HCT116 (cell line): ENCODE measurements at regions not wholly inside any gene's neighbourhood (a gene's known extent, or its start where the extent isn't known, plus 50 kb on each side); places are given as distances from the start of the nearest gene placed in this dataset.

Experiments
- ATAC-seq: fragments of 200-7000 bp; cut with Tn5 transposase; 2 replicates; pipeline ENCODE4 v1.9.1; 2020; ENCODE audit warnings: mild to moderate bottlenecking, moderate library complexity
- BruUV-seq: library from RNA; stranded (reverse); fragments of 400-500 nt; replicated peaks from 2 replicates; lab custom pipeline; 2021; lab: Mats Ljungman, UMichigan
- CTCF ChIA-PET: fragments of 300-600 bp; sonication (Branson Sonifier 250); formaldehyde crosslinking; loops from one replicate; lab custom pipeline; 2021; ENCODE audit warnings: antibody characterized with exemption; lab: Charles Lee
- POLR2A ChIA-PET: fragments of 300-600, 350-600 bp; sonication (Branson Sonifier 250); formaldehyde crosslinking; loops from one replicate; lab custom pipeline; 2021; ENCODE audit warnings: antibody characterized with exemption; lab: Charles Lee
- RAD21 ChIA-PET, 2 experiments: fragments of 300-600 bp; sonication (Branson Sonifier 250); formaldehyde crosslinking; loops; one replicate each; lab custom pipeline; 2023; ENCODE audit warnings: low total read pairs in 2 of 2; ENCODE audit not compliant: uncharacterized antibody in 2 of 2, unreplicated experiment in 2 of 2, low non-redundant PET in 1 of 2; lab: Charles Lee
- DNase-seq: peaks from one replicate; pipeline ENCODE4 v3.0.0-alpha.2; 2010; ENCODE audit warnings: low read depth, low spot score
- H2AFZ ChIP-seq: fragments of 200-600 bp; shearing (Covaris generic), sonication (generic); 2 replicates; pipeline ENCODE4 v1.6.1; 2017; ENCODE audit warnings: low read depth, mixed run types, mixed read lengths, antibody characterized with exemption, low read length; ENCODE audit not compliant: poor library complexity, severe bottlenecking
- H3K27ac ChIP-seq: 2 replicates; pipeline ENCODE4 v1.5.1; 2012; ENCODE audit warnings: low read depth, low read length
- H3K27me3 ChIP-seq: fragments of 200-600 bp; sonication (generic); 2 replicates; pipeline ENCODE4 v1.6.1; 2016; ENCODE audit warnings: mixed run types, low read length, mixed read lengths; ENCODE audit not compliant: insufficient read depth
- H3K36me3 ChIP-seq, 2 experiments: fragments of 200-500 bp in 1 of 2; fragments of 200-600 bp in 1 of 2; sonication (Bioruptor generic) in 1 of 2; sonication (generic) in 1 of 2; 2 replicates each; pipeline versions ENCODE4 v1.5.1 to v1.6.1; 2014 to 2016; ENCODE audit warnings: low read length in 2 of 2, inconsistent platforms in 1 of 2, mixed read lengths in 1 of 2, mixed run types in 1 of 2; ENCODE audit not compliant: insufficient read depth in 2 of 2, control insufficient read depth in 1 of 2
- H3K4me1 ChIP-seq, 2 experiments: fragments of 200-600 bp in 1 of 2; sonication (generic) in 1 of 2; 2 replicates each; pipeline versions ENCODE4 v1.5.1 to v1.6.1; 2012 to 2017; ENCODE audit warnings: low read length in 2 of 2, inconsistent platforms in 1 of 2, mild to moderate bottlenecking in 1 of 2, mixed read lengths in 1 of 2, mixed run types in 1 of 2, moderate library complexity in 1 of 2; ENCODE audit not compliant: insufficient read depth in 2 of 2, control insufficient read depth in 1 of 2
- H3K4me2 ChIP-seq: fragments of 200-600 bp; sonication (generic); 2 replicates; pipeline ENCODE4 v1.6.1; 2017; ENCODE audit warnings: mixed run types, low read length, mixed read lengths
- H3K4me3 ChIP-seq, 2 experiments: fragments of 200-600 bp in 1 of 2; sonication (generic) in 1 of 2; replicated peaks in 1 of 2; 2 replicates each; pipeline ENCODE4 v1.5.1; 2011 to 2016; ENCODE audit warnings: low read length in 2 of 2, control low read depth in 1 of 2, low read depth in 1 of 2, mild to moderate bottlenecking in 1 of 2, mixed read lengths in 1 of 2, mixed run types in 1 of 2
- H3K79me2 ChIP-seq: fragments of 200-600 bp; sonication (generic); 2 replicates; pipeline ENCODE4 v1.6.1; 2017; ENCODE audit warnings: mild to moderate bottlenecking, mixed run types, low read length, moderate library complexity, mixed read lengths; ENCODE audit not compliant: insufficient read depth
- H3K9ac ChIP-seq: fragments of 200-600 bp; sonication (generic); 2 replicates; pipeline ENCODE4 v1.6.1; 2016; ENCODE audit warnings: low read length, mixed read lengths
- H3K9me2 ChIP-seq: fragments of 200-600 bp; sonication (generic), shearing (Covaris generic); 2 replicates; pipeline ENCODE4 v1.6.1; 2017; ENCODE audit warnings: mixed run types, mild to moderate bottlenecking, moderate library complexity; ENCODE audit not compliant: insufficient read depth
- H3K9me3 ChIP-seq, 2 experiments: fragments of 200-500 bp in 1 of 2; fragments of 200-600 bp in 1 of 2; sonication (Bioruptor generic) in 1 of 2; sonication (generic) in 1 of 2; 2 replicates each; pipeline ENCODE4 v1.6.1; 2014 to 2017; ENCODE audit warnings: low read length in 2 of 2, mixed read lengths in 2 of 2, inconsistent platforms in 1 of 2, low read depth in 1 of 2, mild to moderate bottlenecking in 1 of 2, mixed run types in 1 of 2, moderate library complexity in 1 of 2; ENCODE audit not compliant: control insufficient read depth in 1 of 2, insufficient read depth in 1 of 2
- H4K20me1 ChIP-seq: fragments of 200-600 bp; sonication (generic), shearing (Covaris generic); 2 replicates; pipeline ENCODE4 v1.6.1; 2017; ENCODE audit warnings: mixed run types, mild to moderate bottlenecking, moderate library complexity; ENCODE audit not compliant: insufficient read depth
- CBX3 ChIP-seq: IDR thresholded peaks from 2 replicates; pipeline ENCODE4 v1.6.1; 2012; ENCODE audit warnings: low read depth
- CEBPB ChIP-seq: IDR thresholded peaks from 2 replicates; pipeline ENCODE4 v1.6.1; 2012; ENCODE audit warnings: low read depth
- ELF1 ChIP-seq: IDR thresholded peaks from 2 replicates; pipeline ENCODE4 v1.6.1; 2012; ENCODE audit warnings: low read depth, borderline replicate concordance
- FOSL1 ChIP-seq: IDR thresholded peaks from 2 replicates; pipeline ENCODE4 v1.6.1; 2012; ENCODE audit warnings: low read depth
- RAD21 ChIP-seq: IDR thresholded peaks from 2 replicates; pipeline ENCODE4 v1.6.1; 2012; ENCODE audit warnings: low read depth, mild to moderate bottlenecking
- SP1 ChIP-seq: IDR thresholded peaks from 2 replicates; pipeline ENCODE4 v1.6.1; 2012; ENCODE audit warnings: low read depth
- SRF ChIP-seq: IDR thresholded peaks from 2 replicates; pipeline ENCODE4 v1.6.1; 2012; ENCODE audit warnings: low read depth
- TCF7L2 ChIP-seq: IDR thresholded peaks from 2 replicates; pipeline ENCODE4 v1.7.0; 2011; ENCODE audit warnings: borderline replicate concordance, inconsistent platforms; ENCODE audit not compliant: insufficient read depth, insufficient read length; ENCODE audit errors: extremely low read depth
- YY1 ChIP-seq: IDR thresholded peaks from 2 replicates; pipeline ENCODE4 v1.6.1; 2011; ENCODE audit warnings: low read length, low read depth, moderate library complexity, mild to moderate bottlenecking; ENCODE audit not compliant: insufficient replicate concordance; ENCODE audit errors: extremely low read depth
- intact Hi-C: fragments of 100-400 bp; cut with micrococcal nuclease; formaldehyde crosslinking; loops from 2 replicates; pipeline ENCODE4 v1.10.0; 2022
- TF ChIP-seq, protein P1 (sequence below), 3 experiments: fragments of 200-600 bp in 1 of 3; sonication (generic) in 1 of 3; IDR thresholded peaks in 2 of 3; conservative IDR thresholded peaks in 1 of 3; 2 replicates each; pipeline ENCODE4 v1.5.1; 2012 to 2017; ENCODE audit warnings: low read depth in 2 of 3, low read length in 2 of 3, antibody characterized with exemption in 1 of 3, borderline replicate concordance in 1 of 3, control low read depth in 1 of 3, mild to moderate bottlenecking in 1 of 3, mixed read lengths in 1 of 3, mixed run types in 1 of 3, moderate library complexity in 1 of 3; ENCODE audit not compliant: insufficient read depth in 1 of 3
- TF ChIP-seq, protein P2 (sequence below): IDR thresholded peaks from 2 replicates; pipeline ENCODE4 v1.6.1; 2012
- TF ChIP-seq, protein P3 (sequence below): IDR thresholded peaks from 2 replicates; pipeline ENCODE4 v1.6.1; 2012; ENCODE audit warnings: low read depth

DNA sequence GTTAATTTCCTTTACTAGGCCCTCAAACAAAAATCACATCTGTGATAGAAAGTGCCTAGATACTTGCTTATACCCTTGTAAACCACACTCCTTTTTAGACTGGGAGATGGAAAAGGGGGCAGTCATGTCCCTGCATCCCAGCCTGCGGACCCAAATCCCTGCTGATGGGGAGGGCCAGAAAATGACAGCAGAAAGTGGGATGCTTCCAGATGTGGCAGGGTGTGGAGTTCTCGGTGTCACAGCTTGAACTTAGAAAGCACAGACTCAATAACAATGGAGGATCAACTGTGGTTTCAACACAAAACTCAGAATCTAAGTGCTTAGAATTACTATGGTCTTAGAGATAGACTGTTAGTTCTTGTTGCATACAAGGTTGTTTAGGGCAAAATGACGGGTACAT, 95.6 kb upstream of the F3 start (continued):
- TF ChIP-seq, protein P1, sequence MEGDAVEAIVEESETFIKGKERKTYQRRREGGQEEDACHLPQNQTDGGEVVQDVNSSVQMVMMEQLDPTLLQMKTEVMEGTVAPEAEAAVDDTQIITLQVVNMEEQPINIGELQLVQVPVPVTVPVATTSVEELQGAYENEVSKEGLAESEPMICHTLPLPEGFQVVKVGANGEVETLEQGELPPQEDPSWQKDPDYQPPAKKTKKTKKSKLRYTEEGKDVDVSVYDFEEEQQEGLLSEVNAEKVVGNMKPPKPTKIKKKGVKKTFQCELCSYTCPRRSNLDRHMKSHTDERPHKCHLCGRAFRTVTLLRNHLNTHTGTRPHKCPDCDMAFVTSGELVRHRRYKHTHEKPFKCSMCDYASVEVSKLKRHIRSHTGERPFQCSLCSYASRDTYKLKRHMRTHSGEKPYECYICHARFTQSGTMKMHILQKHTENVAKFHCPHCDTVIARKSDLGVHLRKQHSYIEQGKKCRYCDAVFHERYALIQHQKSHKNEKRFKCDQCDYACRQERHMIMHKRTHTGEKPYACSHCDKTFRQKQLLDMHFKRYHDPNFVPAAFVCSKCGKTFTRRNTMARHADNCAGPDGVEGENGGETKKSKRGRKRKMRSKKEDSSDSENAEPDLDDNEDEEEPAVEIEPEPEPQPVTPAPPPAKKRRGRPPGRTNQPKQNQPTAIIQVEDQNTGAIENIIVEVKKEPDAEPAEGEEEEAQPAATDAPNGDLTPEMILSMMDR (IDR thresholded peaks at IDR 0.05 in 2 of 3, conservative IDR thresholded peaks at IDR 0.05 in 1 of 3; ENCODE audit: borderline replicate concordance in 1 of 3, insufficient read depth in 1 of 3, low read depth in 2 of 3, low read length in 2 of 3): no peak
- TF ChIP-seq, all 23 proteins: peak for 0

DNA sequence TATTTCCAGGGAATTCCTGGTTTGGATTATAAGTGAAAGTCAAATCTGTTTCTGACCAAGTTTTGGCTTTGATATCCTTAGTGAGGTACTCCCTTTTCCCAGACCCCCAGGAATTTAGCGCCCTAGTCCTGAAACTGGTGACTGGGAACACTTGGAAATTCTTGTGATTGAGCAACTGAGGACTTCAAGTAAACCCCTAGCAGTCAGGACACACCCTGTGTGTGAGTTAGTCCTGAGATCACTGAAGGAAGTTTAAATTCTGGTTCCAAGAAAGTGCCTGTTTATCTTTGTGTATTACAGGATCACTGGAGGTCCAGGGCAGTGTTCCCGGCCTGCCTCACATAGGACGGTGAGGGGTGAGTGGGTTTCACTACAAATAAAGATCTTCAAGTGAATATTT, 95.1 kb upstream of the F3 start:
- ChIA-PET POLR2A (no interaction called here), RAD21 (no interaction called here), CTCF (no interaction called here)
- H3K79me2 ChIP-seq: no peaks in the 10 kb centered on the region
- H2AFZ ChIP-seq: no peak overlapping the region
- H3K4me2 ChIP-seq: no peak overlapping the region
- H3K36me3 ChIP-seq: no peaks in the 10 kb centered on the region
- H4K20me1 ChIP-seq: no peaks in the 10 kb centered on the region
- H3K4me1 ChIP-seq: peaks cover 2 to 37% of the 10 kb centered on the region in 2 experiments; a peak in 3 of 4 replicates
- no peak overlapping the region for H3K4me3 ChIP-seq
- 0 out of 4 replicates have a peak, but pooled peaks cover 0 to 5% of the 10 kb centered on the region in 2 experiments for H3K9me3 ChIP-seq
- no peak overlapping the region for H3K27ac ChIP-seq
- H3K27me3 ChIP-seq: no peaks in the 10 kb centered on the region
- DNase-seq (no peak), ATAC-seq (no peak)
- intact Hi-C loops: no loop called here
- peak; percentile 75 for TF ChIP-seq CEBPB
- TF ChIP-seq, protein P2, sequence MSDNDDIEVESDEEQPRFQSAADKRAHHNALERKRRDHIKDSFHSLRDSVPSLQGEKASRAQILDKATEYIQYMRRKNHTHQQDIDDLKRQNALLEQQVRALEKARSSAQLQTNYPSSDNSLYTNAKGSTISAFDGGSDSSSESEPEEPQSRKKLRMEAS: no peak
- no peak overlapping the region for H3K9ac ChIP-seq
- no TSS peak for BruUV-seq
- H3K9me2 ChIP-seq: no peaks in the 10 kb centered on the region

DNA sequence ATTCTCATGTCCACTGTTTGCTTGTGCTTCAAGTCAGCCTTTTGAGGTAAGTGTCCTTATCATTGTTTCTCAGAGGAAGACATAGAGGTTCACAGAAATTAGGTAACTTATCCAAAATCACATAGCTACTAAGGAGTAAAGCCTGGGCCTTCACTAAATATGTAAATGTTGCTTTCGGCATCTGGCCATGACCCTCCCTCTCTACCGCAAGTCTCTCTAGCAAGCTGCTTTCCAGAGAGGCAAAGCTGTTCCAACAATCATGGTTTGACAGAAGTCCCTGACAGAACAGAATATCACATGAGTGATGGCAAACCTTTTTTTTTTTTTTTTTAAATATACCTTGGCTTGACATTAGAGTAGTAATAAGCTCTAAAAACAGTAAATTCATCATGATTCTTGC, 94.5 kb upstream of the F3 start:
- H3K9me2 ChIP-seq: no peaks in the 10 kb centered on the region
- ATAC-seq (no peak), DNase-seq (no peak)
- intact Hi-C loops: no loop called here
- H3K9ac ChIP-seq: no peak overlapping the region
- H2AFZ ChIP-seq: no peak overlapping the region
- H3K27ac ChIP-seq: no peak overlapping the region
- no peaks in the 10 kb centered on the region for H3K79me2 ChIP-seq
- CTCF ChIA-PET: interaction anchor here (1.0 kb wide), 1 partner anchor 12 kb away, joined by 3 read pairs; no protein-coding TSS in a partner anchor
- no peak overlapping the region for H3K4me2 ChIP-seq
- 0 out of 4 replicates have a peak, but pooled peaks cover 0 to 5% of the 10 kb centered on the region in 2 experiments for H3K9me3 ChIP-seq
- no peak overlapping the region for H3K4me3 ChIP-seq
- H3K27me3 ChIP-seq: no peaks in the 10 kb centered on the region
- no peaks in the 10 kb centered on the region for H3K36me3 ChIP-seq
- RAD21 ChIA-PET: no interaction called here
- no peaks in the 10 kb centered on the region for H4K20me1 ChIP-seq
- H3K4me1 ChIP-seq: peaks cover 0 to 32% of the 10 kb centered on the region in 2 experiments; a peak in 1 of 4 replicates
- BruUV-seq: no TSS peak
- POLR2A ChIA-PET: no interaction called here
- TF ChIP-seq YY1 (no peak), TCF7L2 (no peak), FOSL1 (no peak), SRF (no peak), CBX3 (no peak), CEBPB (no peak), SP1 (no peak), ELF1 (no peak), RAD21 (no peak)
- TF ChIP-seq, protein P3, sequence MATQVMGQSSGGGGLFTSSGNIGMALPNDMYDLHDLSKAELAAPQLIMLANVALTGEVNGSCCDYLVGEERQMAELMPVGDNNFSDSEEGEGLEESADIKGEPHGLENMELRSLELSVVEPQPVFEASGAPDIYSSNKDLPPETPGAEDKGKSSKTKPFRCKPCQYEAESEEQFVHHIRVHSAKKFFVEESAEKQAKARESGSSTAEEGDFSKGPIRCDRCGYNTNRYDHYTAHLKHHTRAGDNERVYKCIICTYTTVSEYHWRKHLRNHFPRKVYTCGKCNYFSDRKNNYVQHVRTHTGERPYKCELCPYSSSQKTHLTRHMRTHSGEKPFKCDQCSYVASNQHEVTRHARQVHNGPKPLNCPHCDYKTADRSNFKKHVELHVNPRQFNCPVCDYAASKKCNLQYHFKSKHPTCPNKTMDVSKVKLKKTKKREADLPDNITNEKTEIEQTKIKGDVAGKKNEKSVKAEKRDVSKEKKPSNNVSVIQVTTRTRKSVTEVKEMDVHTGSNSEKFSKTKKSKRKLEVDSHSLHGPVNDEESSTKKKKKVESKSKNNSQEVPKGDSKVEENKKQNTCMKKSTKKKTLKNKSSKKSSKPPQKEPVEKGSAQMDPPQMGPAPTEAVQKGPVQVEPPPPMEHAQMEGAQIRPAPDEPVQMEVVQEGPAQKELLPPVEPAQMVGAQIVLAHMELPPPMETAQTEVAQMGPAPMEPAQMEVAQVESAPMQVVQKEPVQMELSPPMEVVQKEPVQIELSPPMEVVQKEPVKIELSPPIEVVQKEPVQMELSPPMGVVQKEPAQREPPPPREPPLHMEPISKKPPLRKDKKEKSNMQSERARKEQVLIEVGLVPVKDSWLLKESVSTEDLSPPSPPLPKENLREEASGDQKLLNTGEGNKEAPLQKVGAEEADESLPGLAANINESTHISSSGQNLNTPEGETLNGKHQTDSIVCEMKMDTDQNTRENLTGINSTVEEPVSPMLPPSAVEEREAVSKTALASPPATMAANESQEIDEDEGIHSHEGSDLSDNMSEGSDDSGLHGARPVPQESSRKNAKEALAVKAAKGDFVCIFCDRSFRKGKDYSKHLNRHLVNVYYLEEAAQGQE: no peak
